Natural killer cell treated with Interleukin-12 subunit alpha and Interleukin-12 subunit beta and Interleukin-15 and Interleukin-18, amount 100 ng/mL, for 72 hours (primary cell): ENCODE measurements at regions not wholly inside any gene's neighbourhood (a gene's known extent, or its start where the extent isn't known, plus 50 kb on each side); places are given as distances from the start of the nearest gene placed in this dataset.
A peak's percentile ranks its signal among the peaks of the same experiment; 100 is the strongest.
"Not testable (repeated sequence)": the region's sequence is repeated elsewhere in the genome, so short reads cannot be mapped to it uniquely, and the experiment has no call there.

ENCODE experiments used
- ATAC-seq, 2 donors: fragments of 150-1000 bp; cut with Tn5 transposase in 1 of 2; sonication (Bioruptor Pico), chemical (Tn5 transposase) in 1 of 2; 2 replicates each; pipeline ENCODE4 v1.10.0; 2021
- DNase-seq: peaks from one replicate; pipeline ENCODE4 v3.0.0; 2022; ENCODE audit warnings: low spot score
- H3K27ac Mint-ChIP-seq, 2 donors: 1 replicate in 1 of 2; 2 replicates in 1 of 2; pipeline ENCODE4 v1.8.0; 2022; ENCODE audit warnings: mixed read lengths in 2 of 2, mild to moderate bottlenecking in 1 of 2, moderate library complexity in 1 of 2
- H3K27me3 Mint-ChIP-seq, 2 donors: 1 replicate in 1 of 2; 2 replicates in 1 of 2; pipeline ENCODE4 v1.8.0; 2022; ENCODE audit warnings: mixed read lengths in 2 of 2
- H3K36me3 Mint-ChIP-seq: one replicate; pipeline ENCODE4 v1.8.0; 2022; ENCODE audit warnings: mixed read lengths
- H3K4me1 Mint-ChIP-seq, 2 donors: 1 replicate in 1 of 2; 2 replicates in 1 of 2; pipeline ENCODE4 v1.8.0; 2022; ENCODE audit warnings: low read depth in 2 of 2, mixed read lengths in 2 of 2, mild to moderate bottlenecking in 1 of 2
- H3K4me3 Mint-ChIP-seq: one replicate; pipeline ENCODE4 v1.8.0; 2022; ENCODE audit warnings: mixed read lengths
- H3K9me3 Mint-ChIP-seq: 2 replicates; pipeline ENCODE4 v1.8.0; 2022; ENCODE audit warnings: mixed read lengths

DNA sequence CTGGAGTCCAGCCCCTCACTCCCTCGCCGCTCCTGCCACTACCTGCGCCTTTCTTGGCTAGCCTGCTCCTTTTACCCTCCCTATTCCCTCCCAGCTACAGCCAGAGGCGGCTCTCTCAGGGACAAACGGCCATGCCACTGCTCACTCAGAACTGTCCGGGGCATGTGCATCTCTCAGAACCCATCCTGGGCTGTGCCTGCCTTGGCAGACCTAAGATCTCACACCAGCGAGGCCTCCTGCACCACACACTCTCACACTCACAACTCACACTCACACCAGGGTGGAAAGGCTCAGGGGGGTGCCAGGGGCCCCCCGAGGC, 180.3 kb downstream of the TMEM121 start:
- not testable (repeated sequence) for DNase-seq

DNA sequence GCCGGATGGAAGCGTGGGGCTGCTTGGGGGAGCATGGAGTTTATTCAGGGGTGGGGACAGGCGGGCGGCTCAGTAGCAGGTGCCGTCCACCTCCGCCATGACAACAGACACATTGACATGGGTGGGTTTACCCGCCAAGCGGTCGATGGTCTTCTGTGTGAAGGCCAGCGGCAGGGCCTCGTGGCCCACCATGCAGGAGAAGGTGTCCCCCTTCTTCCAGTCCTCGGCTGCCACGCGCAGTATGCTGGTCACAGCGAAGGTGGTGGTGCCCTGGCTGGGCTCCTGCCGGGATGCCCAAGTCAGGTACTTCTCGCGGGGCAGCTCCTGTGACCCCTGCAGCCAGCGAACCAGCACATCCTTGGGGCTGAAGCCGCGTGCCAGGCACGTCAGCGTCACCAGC, 180.7 kb downstream of the TMEM121 start:
- not testable (repeated sequence) for DNase-seq, H3K4me1 Mint-ChIP-seq, ATAC-seq, H3K4me3 Mint-ChIP-seq, H3K27ac Mint-ChIP-seq, H3K9me3 Mint-ChIP-seq, H3K36me3 Mint-ChIP-seq, H3K27me3 Mint-ChIP-seq

More for the DNA sequence above, 180.3 kb downstream of the TMEM121 start:
- H3K4me1 Mint-ChIP-seq, H3K4me3 Mint-ChIP-seq, ATAC-seq, H3K27me3 Mint-ChIP-seq, H3K36me3 Mint-ChIP-seq, H3K27ac Mint-ChIP-seq, H3K9me3 Mint-ChIP-seq: not testable (repeated sequence)

DNA sequence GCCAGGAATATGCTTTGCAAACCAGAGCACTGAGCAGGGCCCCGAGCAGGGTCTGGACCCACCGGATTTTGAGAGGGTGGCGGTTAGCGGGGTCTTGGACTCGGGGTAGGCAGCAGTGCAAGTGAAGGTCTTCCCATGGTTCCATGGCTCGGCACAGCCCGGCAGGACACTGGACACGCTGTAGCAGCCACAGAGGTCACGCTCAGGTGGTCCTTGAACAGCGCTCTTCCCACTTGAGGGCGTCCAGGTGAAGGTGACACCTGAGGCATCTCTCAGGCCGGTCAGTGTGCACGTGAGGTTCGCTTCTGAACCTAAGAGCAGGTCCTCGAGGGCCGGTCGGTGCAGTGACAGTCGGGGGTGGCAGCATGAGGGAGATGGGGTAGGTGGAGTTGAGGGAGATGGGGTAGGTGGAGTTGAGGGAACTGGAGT, 181.4 kb downstream of the TMEM121 start:
- not testable (repeated sequence) for ATAC-seq, H3K9me3 Mint-ChIP-seq, H3K4me3 Mint-ChIP-seq, H3K27ac Mint-ChIP-seq, H3K36me3 Mint-ChIP-seq, H3K4me1 Mint-ChIP-seq, DNase-seq, H3K27me3 Mint-ChIP-seq

DNA sequence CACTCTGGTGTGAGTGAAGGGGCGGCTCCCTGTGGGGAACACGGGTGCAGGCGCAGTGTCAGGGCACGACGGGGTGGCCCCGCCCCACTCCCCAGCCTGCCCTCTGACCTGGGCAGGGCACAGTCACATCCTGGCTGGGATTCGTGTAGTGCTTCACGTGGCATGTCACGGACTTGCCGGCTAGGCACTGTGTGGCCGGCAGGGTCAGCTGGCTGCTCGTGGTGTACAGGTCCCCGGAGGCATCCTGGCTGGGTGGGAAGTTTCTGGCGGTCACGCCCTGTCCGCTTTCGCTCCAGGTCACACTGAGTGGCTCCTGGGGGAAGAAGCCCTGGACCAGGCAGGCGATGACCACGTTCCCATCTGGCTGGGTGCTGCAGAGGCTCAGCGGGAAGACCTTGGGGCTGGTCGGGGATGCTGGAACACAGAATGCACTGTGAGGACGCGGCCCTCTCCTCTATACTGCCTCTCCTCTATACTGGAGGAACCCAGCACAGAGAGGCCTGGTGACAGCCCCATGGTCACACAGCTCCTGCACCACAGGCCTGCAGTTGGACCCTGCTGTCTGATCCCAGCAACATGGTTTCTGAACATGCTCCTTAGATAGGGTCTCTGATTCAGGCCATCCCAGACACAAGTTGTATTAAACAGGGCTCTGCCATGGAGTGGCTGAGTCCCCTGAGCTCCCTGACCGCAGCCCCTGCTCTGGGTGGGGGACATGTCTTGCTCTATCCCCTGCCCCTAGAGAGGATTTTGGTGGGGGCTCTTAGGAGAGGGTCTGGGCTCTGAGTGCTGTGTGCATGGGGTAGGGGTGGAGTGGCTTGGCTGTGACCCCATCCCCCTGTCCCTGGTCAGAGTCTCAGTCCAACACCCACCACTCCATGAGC, 182.1 kb downstream of the TMEM121 start:
- H3K36me3 Mint-ChIP-seq, H3K4me3 Mint-ChIP-seq, H3K9me3 Mint-ChIP-seq, H3K27me3 Mint-ChIP-seq, H3K27ac Mint-ChIP-seq, ATAC-seq, DNase-seq, H3K4me1 Mint-ChIP-seq: not testable (repeated sequence)

DNA sequence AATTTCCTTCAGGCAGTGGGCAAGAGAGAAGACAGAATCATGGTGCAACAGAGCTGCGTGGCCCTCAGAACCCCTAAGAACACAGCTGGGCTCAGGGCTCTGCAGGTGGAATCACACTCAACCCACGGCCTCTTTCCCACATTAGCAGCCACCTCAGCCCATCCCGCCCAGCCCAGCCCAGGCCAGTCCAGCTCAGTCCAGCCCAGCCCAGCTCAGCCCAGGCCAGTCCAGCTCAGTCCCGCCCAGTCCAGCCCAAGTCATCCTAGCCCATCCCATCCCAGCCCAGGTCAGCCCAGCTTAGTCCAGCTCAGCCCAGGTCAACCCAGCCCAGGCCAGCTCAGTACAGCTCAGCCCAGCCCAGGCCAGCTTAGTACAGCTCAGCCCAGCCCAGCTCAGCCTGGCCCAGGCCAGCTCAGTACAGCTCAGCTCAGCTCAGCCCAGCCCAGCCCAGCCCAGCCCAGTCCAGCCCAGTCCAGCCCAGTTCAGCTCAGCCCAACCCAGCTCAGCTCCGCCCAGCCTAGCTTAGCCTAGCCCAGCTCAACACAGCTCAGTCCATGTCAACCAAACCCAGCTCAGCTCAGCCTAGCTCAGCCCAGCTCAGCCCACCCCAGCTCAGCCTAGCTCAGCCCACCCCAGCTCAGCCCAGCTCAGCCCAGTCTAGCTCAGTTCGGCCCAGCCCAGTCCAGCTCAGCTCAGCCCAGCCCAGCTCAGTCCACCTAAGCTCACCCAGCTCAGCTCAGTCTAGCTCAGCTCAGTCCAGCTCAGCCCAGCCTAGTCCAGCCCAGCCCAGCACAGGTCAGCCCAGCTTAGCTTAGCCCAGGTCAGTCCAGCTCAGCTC, 183.1 kb downstream of the TMEM121 start:
- H3K4me1 Mint-ChIP-seq: no peaks in the 10 kb centered on the region
- H3K27me3 Mint-ChIP-seq: no peaks in the 10 kb centered on the region
- DNase-seq (no peak), ATAC-seq (peak in 1 of 2 donors; percentile 18)
- no peaks in the 10 kb centered on the region for H3K9me3 Mint-ChIP-seq
- H3K36me3 Mint-ChIP-seq: no peaks in the 10 kb centered on the region
- H3K4me3 Mint-ChIP-seq: no peak overlapping the region
- no peak overlapping the region for H3K27ac Mint-ChIP-seq

DNA sequence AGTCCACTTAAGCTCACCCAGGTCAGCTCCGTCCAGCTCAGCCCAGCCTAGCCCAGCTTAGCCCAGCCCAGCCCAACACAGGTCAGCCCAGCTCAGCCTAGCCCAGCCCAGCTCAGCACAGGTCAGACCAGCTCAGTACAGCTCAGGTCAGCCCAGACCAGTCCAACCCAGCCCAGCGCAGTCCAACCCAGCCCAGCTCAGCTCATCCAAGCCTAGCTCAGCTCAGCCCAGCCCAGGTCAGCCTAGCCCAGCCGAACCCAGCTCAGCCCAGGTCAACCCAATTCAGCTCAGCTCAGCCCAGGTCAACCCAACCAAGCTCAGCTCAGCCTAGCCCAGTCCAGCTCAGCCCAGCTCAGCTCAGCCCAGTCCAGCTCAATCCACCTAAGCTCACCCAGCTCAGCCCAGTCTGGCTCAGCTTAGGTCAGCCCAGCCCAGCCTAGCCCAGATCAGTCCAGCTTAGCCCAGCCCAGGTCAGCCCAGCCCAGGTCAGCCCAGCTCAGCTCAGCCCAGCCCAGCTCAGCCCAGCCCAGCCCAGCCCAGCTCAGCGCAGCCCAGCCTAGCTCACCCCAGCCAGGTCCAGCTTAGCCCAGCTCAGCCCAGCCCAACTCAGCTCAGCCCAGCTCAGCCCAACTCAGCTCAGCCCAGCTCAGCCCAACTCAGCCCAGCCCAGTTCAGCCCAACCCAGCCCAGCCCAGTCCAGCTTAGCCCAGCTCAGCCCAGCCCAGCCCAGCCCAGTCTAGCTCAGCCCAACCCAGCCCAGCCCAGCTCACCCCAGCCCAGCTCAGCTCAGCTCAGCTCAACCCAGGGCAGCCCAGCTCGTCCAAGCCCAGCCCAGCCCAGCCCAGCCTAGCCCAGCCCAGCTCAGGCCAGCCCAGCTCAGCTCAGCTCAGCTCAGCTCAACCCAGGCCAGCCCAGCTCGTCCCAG, 184.0 kb downstream of the TMEM121 start:
- Mint-ChIP-seq H3K27me3 (no peaks in the 10 kb centered on the region), H3K27ac (no peak overlapping the region), H3K36me3 (no peaks in the 10 kb centered on the region), H3K9me3 (no peaks in the 10 kb centered on the region), H3K4me1 (no peaks in the 10 kb centered on the region), H3K4me3 (no peak overlapping the region)
- DNase-seq (peak; percentile 37), ATAC-seq (peak in 1 of 2 donors; percentile 7)

DNA sequence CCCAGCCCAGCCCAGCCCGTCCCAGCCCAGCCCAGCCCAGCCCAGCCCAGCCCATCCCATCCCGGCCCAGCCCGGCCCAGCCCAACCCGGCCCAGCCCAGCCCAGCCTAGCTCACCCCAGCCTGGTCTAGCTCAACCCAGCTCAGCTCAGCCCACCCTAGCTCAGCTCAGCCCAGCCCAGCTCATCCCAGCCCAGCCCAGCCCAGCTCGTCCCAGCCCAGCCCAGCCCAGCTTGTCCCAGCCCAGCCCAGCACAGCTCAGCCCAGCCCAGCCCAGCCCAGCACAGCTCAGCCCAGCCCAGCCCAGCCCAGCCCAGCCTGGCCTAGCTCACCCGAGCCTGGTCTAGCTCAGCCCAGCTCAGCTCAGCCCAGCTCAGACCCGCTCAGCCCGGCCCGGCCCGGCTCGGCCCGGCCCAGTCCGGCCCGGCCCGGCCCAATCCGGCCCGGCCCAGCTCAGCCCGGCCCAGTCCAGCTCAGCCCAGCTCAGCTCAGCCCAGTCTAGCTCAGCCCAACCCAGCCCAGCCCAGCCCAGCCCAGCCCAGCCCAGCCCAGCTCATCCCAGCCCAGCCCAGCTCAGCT, 184.7 kb downstream of the TMEM121 start:
- peak; percentile 54 for DNase-seq

DNA sequence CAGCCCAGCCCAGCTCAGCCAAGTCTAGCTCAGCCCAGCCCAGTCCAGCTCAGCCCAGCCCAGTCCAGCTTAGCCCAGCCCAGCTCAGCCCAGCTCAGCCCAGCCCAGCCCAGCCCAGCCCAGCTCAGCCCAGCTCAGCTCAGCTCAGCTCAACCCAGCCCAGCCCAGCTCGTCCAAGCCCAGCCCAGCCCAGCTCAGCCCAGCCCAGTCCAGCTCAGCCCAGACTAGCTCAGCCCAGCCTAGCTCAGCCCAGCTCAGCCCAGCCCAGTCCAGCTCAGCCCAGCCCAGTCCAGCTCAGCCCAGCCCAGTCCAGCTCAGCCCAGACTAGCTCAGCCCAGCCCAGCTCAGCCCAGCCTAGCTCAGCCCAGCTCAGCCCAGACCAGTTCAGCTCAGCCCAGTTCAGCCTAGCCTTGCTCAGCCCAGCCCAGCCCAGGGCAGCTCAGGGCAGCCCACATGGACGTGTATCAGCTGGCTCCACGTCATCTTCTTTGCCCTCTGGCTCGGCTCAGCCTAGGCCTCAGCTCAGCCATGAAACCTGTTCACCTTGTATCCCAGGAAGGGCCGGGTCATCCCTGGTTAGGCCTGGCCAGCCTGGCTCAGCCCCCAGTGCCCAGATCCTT, 185.6 kb downstream of the TMEM121 start:
- Mint-ChIP-seq H3K4me1 (no peaks in the 10 kb centered on the region), H3K36me3 (no peaks in the 10 kb centered on the region), H3K4me3 (no peak overlapping the region), H3K27me3 (no peaks in the 10 kb centered on the region), H3K9me3 (no peaks in the 10 kb centered on the region), H3K27ac (no peak overlapping the region)
- ATAC-seq (no peak), DNase-seq (no peak)

More for the DNA sequence above, 184.7 kb downstream of the TMEM121 start:
- no peaks in the 10 kb centered on the region for H3K27me3 Mint-ChIP-seq
- H3K36me3 Mint-ChIP-seq: no peaks in the 10 kb centered on the region
- ATAC-seq: no peak
- no peaks in the 10 kb centered on the region for H3K4me1 Mint-ChIP-seq
- no peaks in the 10 kb centered on the region for H3K9me3 Mint-ChIP-seq
- H3K4me3 Mint-ChIP-seq: no peak overlapping the region
- H3K27ac Mint-ChIP-seq: no peak overlapping the region

DNA sequence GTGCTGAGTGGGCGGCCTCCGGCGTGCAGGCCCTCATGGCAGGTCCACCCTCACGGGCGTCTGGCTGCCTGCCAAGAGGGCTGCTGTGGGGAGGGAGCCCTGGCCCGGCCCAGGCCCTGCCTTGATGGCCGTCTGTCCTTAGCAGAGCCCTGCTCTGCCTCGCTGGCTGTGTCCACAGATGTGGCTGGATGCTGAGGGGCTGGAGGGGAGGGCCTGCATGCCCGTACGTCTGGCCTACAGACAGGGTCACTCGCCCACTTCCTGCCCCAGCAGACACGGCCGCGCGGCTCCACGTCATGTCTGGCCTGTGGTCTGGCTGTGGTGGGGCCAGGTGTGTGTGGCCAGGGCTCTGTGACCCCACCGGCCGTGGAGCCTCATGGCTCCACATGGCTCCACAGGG, 186.3 kb downstream of the TMEM121 start:
- not testable (repeated sequence) for H3K4me3 Mint-ChIP-seq, H3K9me3 Mint-ChIP-seq, DNase-seq, H3K27me3 Mint-ChIP-seq, ATAC-seq, H3K27ac Mint-ChIP-seq, H3K36me3 Mint-ChIP-seq, H3K4me1 Mint-ChIP-seq

DNA sequence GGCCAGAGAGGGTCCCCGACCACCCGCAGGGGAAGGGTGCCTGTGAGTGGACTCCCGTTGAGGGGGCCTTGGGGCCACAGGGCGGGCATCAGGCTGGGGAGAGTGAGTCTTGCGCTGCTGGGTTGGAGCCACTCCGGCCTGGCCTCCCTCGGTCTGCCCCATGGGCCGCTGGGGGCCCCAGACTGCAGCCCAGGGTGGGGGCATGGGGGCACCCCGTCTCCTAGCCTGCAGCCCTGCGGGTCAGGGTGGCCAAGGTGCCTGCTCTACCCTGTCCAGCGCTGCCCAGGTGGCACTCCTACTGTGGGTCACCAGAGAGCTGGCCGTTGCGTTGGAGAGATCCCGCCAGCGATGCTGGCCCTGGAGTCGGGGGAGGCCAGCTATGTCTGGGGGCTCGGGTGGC, 186.8 kb downstream of the TMEM121 start:
- not testable (repeated sequence) for H3K27ac Mint-ChIP-seq, DNase-seq, ATAC-seq, H3K36me3 Mint-ChIP-seq, H3K9me3 Mint-ChIP-seq, H3K4me1 Mint-ChIP-seq, H3K4me3 Mint-ChIP-seq, H3K27me3 Mint-ChIP-seq

DNA sequence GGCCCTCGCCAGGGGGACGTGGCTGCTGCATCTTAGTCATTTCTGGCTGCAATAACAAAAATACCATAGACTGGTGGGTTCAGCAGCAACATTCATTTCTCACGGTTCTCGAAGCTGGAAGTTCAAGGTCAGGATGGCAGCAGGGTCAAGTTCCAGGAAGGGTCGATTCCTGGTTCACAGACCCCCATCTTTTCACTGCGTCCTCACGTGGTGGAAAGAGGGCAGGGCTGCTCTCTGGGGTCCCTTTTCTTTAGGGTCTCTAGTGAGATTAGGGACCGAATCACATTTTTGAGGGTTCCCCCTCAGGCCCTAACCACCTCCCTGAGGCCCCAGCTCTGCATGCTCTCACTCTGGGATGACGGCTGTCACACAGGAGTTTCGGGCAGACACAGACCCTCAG, 187.5 kb downstream of the TMEM121 start:
- not testable (repeated sequence) for H3K36me3 Mint-ChIP-seq, H3K27ac Mint-ChIP-seq, H3K9me3 Mint-ChIP-seq, H3K4me3 Mint-ChIP-seq, H3K4me1 Mint-ChIP-seq, ATAC-seq, H3K27me3 Mint-ChIP-seq
- peak; percentile 28 for DNase-seq

DNA sequence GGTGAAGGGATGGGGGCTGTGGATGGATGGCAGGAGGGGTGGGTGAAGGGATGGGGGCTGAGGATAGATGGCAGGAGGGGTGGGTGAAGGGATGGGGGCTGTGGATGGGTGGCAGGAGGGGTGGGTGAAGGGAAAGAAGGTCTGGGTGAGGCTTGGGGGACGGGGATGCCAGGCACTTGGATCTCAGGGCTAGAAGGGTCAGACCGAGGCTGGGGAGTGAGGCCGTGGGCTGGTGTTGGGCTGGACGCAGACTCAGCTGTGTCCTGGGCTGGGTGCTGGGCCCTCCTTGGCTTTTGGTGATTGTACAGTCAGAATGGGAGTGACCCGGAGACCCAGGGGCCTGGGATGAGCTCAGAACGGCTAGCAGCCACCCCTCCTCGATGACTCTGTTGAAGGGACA, 192.4 kb downstream of the TMEM121 start:
- DNase-seq, H3K4me3 Mint-ChIP-seq, H3K27ac Mint-ChIP-seq, ATAC-seq, H3K36me3 Mint-ChIP-seq, H3K27me3 Mint-ChIP-seq, H3K9me3 Mint-ChIP-seq, H3K4me1 Mint-ChIP-seq: not testable (repeated sequence)

DNA sequence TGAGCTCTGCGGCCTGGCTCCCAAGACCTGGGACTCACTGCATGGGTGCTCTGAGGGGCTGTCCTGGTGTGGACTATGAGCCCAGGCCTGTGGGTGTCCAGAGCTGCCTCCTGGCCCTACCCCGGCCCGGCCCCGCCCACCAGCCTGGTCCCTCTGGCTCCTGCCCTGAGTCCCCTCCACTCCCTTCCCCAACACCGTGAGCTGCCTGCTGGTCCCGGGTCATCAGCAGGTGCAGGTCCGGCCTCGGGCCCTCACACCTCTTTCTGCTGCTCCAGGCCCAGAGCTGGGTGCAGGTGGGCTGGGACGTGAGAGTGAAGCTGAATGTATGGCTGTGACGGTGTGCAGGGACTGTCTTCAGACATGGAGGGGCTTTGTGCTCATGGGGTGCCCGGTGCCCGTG, 193.7 kb downstream of the TMEM121 start:
- not testable (repeated sequence) for H3K27me3 Mint-ChIP-seq

More for the DNA sequence above, 193.7 kb downstream of the TMEM121 start:
- not testable (repeated sequence) for H3K27ac Mint-ChIP-seq, ATAC-seq, H3K9me3 Mint-ChIP-seq, H3K4me1 Mint-ChIP-seq, H3K4me3 Mint-ChIP-seq, H3K36me3 Mint-ChIP-seq, DNase-seq
